H4 (cell line): ENCODE measurements at regions not wholly inside any gene's neighbourhood (a gene's known extent, or its start where the extent isn't known, plus 50 kb on each side); places are given as distances from the start of the nearest gene placed in this dataset.

Experiments
- DNase-seq: peaks from one replicate; pipeline ENCODE4 v3.0.0-alpha.2; 2015; ENCODE audit warnings: low spot score

DNA sequence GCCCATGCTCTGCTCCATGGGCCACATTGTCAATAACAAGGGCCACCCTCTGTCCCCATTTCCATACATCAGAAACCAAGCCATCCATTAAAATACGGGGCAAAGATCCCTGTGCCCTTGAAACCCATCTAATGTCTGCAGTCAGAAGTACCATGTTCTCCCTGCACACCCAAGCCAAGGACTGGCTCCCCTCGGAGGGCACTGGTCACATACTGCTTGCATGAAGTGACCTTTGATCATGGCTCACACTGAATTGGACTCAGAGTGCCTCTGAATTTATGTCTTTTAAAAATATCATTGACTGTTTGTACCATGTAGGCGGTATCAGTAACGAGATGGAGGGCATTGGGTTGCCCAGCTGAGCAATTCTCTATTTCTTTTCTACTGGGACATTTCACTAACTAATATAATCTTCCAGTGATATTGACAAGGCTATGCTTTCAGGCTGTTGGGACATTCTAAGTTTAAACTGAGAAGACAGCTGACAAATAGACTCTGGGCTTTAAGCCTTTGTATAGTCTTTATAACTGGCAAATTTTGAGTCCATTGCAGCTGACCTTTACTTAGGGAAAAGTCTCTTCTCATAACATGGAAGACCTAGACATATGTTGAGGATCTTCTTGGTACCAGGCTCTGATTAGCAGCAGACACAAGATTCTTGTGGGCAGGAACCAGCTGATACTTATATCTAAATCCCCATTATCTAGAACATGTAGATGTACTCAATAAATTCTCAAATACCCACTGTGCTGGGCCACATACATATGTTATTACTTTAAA, 214.3 kb downstream of the MYCN start:
- DNase-seq, result no peak

DNA sequence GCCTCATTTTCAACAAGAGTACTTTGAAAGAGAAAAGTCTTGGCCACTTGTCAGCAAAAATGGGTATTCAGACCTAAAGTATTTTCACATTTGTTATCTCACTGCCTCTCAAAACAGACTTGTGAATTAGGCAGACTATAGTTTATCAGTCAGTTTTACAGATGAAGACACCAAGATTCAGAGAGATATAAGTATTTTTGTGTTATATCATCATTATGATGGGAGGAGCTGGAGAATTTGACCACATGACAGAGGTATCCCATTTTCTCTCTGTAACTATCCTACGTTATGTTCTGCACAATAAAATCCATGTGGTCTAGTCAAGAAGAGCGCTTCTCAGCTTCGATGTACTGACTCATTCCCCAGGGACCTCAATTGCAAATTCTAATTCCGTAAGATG, 213.7 kb downstream of the MYCN start:
- no peak for DNase-seq

DNA sequence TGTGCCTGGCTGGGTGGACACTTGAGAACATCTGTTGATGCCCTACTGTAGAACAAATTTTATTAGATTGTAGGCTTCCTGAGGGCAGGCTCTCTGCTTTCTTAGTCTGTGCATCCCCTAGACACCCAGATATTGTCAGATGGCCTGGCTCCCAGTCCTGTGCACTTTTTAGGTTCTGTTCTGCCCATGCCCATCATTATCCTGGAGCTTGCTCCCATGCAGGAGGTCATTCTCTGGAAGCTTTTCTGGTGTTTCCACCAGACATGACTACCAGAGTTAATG, 213.3 kb downstream of the MYCN start:
- no peak for DNase-seq

DNA sequence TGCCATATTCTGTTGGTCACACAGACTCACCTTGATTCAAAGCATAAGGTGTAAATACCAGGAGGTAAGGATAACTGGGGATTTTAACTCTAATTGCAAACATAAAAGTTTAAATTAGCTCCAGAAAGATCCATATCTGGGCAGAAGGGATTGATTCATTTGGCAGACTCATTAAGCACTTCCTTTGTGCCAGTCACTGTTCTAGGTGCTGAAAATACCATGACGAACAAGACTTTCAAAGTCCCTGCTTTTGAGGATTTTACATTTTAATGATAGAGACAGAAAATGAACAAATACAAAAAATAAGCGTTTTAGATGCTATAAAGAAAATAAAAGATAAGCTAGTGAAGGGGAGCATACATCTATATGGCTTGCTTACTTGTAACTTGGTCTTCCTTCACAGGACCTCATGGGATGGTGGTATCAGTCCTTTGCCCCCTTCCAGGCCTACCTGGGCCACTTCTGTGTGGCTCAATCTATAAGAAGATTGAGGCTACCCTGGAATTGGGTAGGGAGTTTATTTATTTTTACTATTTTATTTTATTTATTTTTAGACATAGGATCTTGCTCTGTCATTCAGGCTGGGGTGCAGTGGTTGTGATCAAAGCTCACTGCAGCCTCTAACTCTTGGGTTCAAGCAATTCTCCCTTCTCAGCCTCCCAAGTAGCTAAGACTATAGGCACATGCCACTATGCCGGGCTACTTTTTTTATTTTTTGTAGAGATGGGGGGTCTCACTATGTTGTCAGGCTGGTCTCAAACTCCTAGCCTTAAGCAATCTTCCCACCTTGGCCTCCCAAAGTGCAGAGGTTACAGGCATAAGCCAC, 212.8 kb downstream of the MYCN start:
- no peak for DNase-seq

- DNase-seq, result no peak
Measured at GRCh38 chr2:16152071-16152927, 211.9 kb downstream of the MYCN start.

- DNase-seq, result no peak
Measured at GRCh38 chr2:16151651-16152050, 211.3 kb downstream of the MYCN start.

DNA sequence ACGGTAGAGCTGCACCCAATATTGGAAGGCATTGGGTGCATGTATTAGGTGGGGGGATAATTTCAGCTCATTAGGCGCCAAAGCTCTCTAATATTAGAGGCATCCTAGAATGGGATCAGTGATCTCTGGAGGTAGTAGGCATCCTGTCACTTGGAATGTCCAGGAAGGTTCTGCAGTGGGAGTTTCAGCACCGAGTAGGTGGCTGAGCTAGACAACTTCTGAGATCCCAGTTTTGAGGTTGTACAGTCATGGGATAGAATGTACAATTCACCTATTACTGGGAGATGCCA, 210.9 kb downstream of the MYCN start:
- DNase-seq, result no peak

- no peak for DNase-seq
Measured at GRCh38 chr2:16150456-16151280, 210.3 kb downstream of the MYCN start.

DNA sequence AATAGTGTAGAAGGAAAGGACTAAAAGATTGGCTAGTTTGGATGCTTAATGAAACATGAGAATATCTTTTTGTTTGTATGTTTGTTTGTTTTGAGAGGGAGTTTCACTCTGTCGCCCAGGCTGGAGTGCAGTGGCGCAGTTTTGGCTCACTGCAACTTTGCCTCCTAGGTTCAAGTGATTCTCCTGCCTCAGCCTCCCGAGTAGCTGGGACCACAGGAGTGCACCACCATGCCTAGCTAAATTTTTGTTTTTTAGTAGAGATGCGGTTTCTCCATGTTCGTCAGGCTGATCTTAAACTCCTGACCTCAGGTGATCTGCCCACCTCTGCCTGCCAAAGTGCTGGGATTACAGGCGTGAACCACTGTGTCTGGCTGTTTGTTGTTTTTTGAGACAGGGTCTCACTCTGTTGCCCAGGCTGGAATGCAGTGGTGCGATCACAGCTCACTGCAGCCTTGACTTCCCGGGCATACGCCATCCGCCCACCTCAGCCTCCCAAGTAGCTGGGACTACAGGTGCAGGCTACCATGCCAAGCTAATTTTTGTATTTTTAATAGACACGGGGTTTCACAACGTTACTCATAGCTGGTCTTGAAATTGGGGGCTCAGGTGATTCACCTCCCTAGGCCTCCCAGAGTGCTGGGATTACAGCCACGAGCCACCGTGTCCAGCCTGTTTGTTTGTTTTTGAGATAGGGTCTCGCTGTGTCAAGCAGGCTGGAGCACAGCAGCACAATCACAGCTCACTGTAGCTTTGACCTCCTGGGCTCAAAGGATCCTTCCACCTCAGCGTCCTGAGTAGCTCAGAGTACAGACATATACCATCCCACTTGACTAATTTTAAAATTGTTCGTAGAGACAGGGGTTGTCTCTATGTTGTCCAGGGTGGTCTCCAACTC, 209.2 kb downstream of the MYCN start:
- DNase-seq, result no peak

GRCh38 chr2:16148632-16149348, 208.4 kb downstream of the MYCN start:
- DNase-seq, result no peak

DNA sequence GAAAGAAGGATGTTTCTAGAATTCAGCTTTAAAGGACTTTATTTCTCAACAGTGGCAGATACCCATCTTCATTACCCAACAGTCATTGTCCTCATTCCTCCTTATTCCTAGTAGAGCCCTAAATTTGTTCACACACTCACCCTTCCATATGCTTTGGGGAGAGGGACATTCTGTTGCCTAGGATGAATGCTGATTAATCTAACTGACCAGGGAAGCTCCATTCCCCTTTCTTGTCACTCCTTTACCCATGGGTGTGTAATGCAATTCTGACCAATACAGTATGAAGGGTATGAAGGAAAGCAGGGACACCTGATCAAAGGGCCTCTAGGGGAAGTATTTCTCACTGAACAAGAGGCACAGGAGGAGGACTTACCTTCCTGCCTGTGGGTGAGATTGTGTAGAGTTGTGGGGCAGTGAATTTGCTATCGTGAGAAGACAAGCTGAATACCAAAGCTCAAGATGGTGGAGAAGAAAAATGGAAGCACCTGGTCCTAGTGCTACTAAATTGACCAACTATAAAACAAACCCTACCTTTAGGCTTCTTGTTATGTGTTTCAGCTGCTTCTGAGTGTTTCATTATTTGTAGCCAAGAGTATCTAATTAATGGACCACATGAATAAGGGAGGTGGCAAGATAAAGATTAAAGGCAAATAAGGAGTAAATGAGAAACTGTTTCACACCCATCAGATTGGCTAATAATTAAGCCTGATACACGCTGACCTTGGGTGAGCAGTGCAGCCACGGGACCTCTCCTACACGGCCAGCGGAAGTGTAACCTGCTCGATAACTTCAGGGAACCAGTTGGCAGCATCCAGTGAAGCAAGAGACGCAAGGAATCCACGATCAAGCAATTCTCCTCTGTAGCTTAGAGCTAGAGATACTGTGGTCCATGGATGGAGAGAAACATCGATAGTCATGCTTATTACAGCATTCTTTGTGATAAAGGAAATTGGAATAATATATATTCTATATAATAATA, 202.3 kb downstream of the MYCN start:
- DNase-seq, result no peak

DNA sequence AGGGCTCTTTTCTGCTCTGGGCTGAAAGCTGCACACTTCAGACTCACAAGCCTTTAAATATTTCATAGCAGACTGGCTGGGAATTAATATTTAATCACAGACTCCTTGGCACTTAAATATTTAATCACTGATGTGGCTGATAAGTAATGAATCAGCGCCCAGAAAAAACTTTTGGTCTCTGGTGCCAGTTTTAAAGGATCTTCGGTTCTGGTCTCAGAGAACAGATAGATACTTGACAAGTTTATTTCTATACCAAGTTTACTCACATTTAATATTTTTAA, 201.2 kb downstream of the MYCN start:
- no peak for DNase-seq

GRCh38 chr2:16140771-16141640, 200.7 kb downstream of the MYCN start:
- no peak for DNase-seq

DNA sequence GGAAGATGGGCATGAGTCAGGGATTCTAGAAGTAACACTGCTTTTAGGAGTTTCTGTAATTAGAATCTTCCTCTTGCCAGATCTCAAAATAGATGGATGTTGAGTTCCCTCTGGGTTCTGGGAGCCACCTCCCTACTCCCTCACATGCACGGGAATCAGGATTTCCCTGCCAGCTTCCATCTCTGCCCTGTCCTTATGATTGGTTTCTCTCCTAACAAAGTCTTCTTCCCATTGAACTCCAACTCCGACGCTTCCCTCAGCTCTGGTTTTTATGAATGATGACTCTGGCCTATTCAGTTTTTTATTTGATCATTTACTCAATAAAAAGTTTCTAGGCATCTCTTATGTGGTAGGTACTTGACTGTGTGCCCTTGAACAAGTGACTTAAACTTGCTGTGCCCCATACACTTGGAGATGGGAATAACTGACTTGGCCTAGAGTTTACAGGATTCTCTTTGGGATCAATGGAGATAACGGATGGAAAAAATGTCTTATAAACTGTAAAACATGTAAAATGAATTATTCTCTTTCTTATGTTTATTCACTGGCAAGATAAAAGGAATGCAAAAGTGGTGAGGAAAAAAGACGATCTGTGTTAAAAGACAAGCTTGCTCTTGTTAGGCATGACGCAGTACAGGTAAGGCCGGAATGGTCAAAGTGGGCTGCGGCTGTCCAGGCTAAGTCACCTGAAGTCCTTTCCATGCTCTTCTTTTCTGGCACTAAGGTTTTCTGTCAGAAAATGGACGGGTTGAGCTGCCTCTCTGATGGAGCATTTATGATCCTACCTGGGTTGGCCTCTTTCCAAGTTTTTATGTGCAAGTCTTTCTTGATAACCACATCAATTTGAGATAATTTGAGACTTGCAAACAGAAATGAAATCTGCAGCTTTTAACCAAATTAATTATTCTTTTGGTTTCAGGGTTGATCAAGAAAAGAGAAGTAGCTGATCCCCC, 199.6 kb downstream of the MYCN start:
- DNase-seq, result no peak

DNA sequence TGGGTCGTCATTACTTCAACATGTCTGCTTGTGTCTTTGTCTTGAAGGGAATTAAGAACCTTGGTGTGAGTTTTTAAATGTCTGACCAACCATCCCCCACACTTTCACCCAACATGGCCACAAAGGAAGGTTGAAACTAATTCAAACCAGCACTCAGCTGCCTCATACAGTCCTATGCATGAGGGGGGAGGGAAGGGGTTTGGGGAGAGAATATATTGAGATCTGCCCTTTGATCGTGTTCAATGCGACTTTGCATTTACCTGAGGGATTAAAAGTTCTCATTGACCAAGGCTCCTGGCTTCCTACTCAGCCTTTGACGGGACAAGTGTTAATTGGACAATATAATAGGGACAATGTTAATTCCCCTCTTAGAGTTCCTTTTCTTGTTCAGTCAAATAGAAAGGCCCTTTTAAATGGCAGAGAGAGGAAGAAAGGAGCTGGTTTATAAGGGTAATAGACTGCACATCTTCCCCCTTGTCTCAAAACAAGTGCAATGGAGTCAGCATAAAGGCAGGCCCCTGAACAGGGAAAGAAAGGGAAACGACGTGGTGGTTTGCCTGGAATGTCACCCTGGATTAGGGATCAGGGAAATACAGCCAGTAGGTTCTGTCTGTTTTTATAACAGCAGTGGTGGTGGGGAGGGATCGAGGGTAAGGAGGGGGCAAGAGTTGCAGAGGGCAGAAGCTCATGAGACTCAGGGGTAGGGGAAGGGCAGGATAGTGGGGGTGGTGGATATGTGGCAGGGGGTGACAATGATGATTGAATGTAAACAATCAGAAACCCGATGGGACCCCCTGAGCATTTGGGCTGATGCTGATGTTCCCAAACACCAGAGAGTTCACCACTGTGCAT, 198.7 kb downstream of the MYCN start:
- DNase-seq, result no peak
